ENCODE measurements at regions not wholly inside any gene's neighbourhood (a gene's known extent, or its start where the extent isn't known, plus 50 kb on each side); places are given as distances from the start of the nearest gene placed in this dataset.
A peak's percentile ranks its signal among the peaks of the same experiment; 100 is the strongest.
"Not testable (repeated sequence)": the region's sequence is repeated elsewhere in the genome, so short reads cannot be mapped to it uniquely, and the experiment has no call there.

DNA sequence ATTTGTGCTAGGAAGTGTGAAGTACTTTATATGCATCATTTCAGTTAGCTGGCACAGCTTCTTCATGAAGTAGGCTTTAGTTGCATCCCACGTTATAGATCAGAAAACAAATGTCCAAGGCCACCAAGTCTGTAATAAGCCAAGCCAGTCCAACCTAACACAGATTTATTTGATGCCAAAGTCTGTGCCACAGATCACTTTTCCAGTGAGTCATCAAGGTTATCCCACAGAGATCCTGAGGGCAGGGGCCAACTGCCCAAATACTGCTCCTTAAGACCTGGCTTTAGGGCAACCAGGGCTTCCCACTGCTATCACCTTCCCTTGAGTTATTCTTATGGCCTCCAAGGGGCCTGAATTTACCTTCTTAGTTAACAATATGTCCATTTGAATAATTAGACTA is 1340.4 kb downstream of the XPNPEP1 start:
- no peak for DNase-seq (ENCODE audit: low read depth, low spot score)
- in situ Hi-C loops (cut with HindIII; ENCODE audit: low pct_unique_long_range_greater_than_20kb, low sequenced_read_pairs) = no loop called here

- no peak for DNase-seq (ENCODE audit: low read depth, low spot score)
- in situ Hi-C loops (cut with HindIII; ENCODE audit: low pct_unique_long_range_greater_than_20kb, low sequenced_read_pairs) = no loop called here
Observed at GRCh38 chr10:108582387-108582786, 1340.9 kb downstream of the XPNPEP1 start.

DNA sequence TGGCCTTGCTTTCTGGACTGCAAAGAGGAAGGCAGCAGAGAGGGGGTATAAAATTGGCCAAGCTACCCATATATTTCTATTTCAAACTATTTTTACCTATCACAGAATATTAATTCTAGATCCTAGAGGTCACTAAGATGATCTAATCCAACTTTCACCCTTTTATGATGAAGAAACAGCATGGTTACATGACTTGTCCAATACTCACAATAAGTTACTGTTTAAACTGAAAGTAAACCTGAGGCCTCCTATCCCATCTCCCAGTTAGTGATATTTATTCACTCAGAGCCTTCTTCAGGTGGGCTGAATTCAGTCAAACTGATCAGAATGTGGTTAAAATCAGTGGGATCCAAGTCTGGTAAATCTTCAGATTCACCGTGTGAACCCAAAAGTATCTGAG is 1345.1 kb downstream of the XPNPEP1 start:
- in situ Hi-C loops (cut with HindIII; ENCODE audit: low pct_unique_long_range_greater_than_20kb, low sequenced_read_pairs) = no loop called here
- no peak for DNase-seq (ENCODE audit: low read depth, low spot score)

DNA sequence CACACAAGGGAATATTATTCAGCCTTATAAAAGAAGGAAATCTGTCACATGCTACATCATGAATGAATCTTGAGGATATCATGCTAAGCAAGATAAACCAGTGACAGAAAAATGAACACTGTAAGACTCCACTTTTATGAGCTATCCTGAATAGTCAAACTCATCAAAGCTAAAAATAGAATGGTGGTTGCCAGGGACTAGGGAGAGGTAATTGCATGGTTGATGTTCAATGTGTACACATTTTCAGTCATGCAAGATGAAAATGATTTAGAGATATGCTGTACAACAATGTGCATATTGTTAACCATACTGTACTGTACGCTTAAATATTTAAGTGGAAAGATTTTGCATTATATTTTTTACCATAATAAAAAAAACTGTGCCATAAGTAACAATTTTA is 1349.1 kb downstream of the XPNPEP1 start:
- in situ Hi-C loops (cut with HindIII; ENCODE audit: low pct_unique_long_range_greater_than_20kb, low sequenced_read_pairs) = no loop called here
- no peak for DNase-seq (ENCODE audit: low read depth, low spot score)

DNA sequence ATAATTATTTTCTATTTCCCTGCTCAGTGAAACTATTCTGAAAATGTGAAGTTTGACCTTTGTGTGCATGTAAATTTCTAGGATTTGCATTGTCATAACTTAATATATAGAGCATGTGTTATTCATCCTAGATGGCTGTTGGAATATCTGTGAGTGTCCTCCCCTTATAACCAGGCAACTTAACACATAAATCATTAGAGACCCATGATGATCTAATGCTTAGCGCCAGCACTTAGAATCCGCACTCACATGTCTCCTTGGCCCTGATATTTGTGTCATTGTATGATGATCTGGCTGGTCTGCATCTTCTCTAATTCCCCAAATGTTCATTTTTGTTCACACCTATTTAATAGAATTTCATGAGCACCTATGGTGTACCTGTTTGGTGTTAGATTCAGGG is 1354.5 kb downstream of the XPNPEP1 start:
- DNase-seq (ENCODE audit: low read depth, low spot score) = no peak
- in situ Hi-C loops (cut with HindIII; ENCODE audit: low pct_unique_long_range_greater_than_20kb, low sequenced_read_pairs) = no loop called here

DNA sequence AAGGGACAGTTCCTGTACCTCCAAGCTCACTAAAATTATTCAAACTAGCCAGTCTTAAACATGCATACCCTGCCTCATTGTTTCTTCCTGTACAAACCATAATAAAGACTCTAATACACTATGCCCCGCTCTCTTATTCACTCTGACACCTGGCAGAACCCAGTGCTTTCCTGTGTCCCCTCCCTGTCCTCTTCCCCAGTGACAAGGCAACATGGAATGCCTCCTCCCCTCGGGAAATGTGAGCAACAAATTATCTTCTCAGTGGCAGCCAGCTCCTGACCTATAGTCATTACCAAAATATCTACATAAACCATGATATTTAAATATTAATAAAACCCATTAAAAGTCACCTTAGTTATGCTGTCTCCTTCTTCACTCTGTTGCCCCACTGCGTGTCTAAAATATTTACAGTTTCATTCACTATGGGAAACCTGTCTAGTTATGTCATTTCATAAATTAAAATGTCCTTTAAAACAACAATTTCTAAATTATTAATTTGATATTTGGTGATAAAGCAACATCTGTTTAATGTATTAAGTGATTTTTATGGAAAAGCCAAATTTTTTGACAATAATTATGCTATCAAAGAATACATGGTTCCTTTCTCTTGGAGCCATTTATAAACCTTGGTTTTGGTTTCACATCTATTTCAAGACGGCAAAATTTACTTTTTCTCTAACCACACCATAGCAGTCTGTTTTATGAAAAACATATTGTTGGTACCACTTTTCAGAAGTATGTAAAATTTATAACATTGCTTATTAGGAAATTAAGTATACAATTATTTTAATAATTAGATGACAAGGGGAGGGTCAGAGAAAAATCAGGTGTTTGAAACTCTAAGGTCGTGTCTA is 1355.2 kb downstream of the XPNPEP1 start:
- in situ Hi-C loops (cut with HindIII; ENCODE audit: low pct_unique_long_range_greater_than_20kb, low sequenced_read_pairs) = no loop called here
- no peak for DNase-seq (ENCODE audit: low read depth, low spot score)

GRCh38 chr10:108566316-108567107 is 1356.8 kb downstream of the XPNPEP1 start:
- in situ Hi-C loops (cut with HindIII; ENCODE audit: low pct_unique_long_range_greater_than_20kb, low sequenced_read_pairs) = no loop called here
- no peak for DNase-seq (ENCODE audit: low read depth, low spot score)

- in situ Hi-C loops (cut with HindIII; ENCODE audit: low pct_unique_long_range_greater_than_20kb, low sequenced_read_pairs) = no loop called here
- no peak for DNase-seq (ENCODE audit: low read depth, low spot score)
Observed at GRCh38 chr10:108562105-108562504, 1361.2 kb downstream of the XPNPEP1 start.

GRCh38 chr10:108561649-108562048 is 1361.7 kb downstream of the XPNPEP1 start:
- DNase-seq (ENCODE audit: low read depth, low spot score) = no peak
- in situ Hi-C loops (cut with HindIII; ENCODE audit: low pct_unique_long_range_greater_than_20kb, low sequenced_read_pairs) = no loop called here

DNA sequence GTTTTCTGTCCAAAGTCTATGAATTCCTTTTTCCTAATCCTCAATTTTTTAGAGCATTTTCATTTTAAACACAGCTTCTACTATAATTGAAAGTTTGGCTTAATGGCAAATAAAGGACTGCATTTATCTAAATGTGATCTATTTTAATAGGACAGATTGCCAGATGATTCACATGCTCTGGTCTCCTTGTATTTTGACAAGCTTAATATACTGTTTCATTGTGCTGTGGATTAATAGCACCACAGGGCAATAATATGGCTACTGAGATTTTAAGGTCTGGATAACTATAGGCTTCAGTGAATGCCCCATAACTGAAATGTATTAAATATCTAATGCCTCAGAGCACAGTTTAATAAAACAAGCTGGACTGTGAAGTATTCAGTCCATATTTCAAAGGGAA is 1362.8 kb downstream of the XPNPEP1 start:
- in situ Hi-C loops (cut with HindIII; ENCODE audit: low pct_unique_long_range_greater_than_20kb, low sequenced_read_pairs) = no loop called here
- no peak for DNase-seq (ENCODE audit: low read depth, low spot score)

DNA sequence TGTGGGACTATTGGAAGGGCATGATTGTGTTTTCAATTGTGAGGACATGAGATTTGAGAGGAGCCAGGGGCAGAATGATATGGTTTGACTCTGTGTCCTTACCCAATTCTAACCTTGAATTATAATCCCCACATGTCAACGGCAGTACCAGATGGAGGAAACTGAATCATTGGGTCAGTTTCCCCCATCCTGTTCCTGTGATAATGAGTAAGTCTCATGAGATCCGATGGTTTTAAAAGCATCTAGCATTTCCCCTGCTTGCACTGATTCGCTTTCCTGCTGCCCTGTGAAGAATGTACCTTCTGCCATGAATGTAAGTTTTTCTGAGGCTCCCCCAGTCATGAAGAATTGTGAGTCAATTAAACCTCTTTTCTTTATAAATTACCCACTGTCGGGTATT is 1367.1 kb downstream of the XPNPEP1 start:
- no peak for DNase-seq (ENCODE audit: low read depth, low spot score)
- in situ Hi-C loops (cut with HindIII; ENCODE audit: low pct_unique_long_range_greater_than_20kb, low sequenced_read_pairs) = no loop called here

GRCh38 chr10:108545921-108546320 is 1377.4 kb downstream of the XPNPEP1 start:
- DNase-seq (ENCODE audit: low read depth, low spot score) = no peak
- in situ Hi-C loops (cut with HindIII; ENCODE audit: low pct_unique_long_range_greater_than_20kb, low sequenced_read_pairs) = no loop called here

DNA sequence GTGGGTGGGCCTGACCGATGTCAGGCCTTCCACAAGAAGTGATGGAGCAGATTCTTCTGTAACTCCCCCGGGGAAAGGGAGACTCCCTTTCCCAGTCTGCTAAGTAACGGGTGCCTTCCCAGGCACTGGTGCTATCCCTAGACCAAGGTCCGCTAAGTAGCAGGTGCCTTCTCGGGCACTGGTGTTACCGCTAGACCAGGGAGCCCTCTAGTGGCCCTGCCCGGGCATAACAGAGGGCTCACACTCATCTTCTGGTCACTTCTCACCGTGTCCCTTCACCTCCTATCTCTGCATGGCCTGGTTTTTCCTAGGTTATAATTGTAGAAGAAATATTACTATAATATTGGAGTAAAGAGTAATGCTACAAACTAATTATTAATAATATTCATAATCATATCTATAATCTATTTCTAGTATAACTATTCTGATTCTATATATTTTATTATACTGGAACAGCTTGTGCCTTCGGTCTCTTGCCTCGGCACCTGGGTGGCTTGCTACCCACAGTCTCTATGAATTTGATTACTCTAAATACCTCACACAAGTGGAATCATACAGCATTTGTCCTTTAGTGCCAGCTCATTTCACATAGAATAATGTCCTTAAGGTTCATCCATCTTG is 1378.7 kb downstream of the XPNPEP1 start:
- in situ Hi-C loops (cut with HindIII; ENCODE audit: low pct_unique_long_range_greater_than_20kb, low sequenced_read_pairs) = no loop called here
- DNase-seq (ENCODE audit: low read depth, low spot score) = peak; percentile 60

DNA sequence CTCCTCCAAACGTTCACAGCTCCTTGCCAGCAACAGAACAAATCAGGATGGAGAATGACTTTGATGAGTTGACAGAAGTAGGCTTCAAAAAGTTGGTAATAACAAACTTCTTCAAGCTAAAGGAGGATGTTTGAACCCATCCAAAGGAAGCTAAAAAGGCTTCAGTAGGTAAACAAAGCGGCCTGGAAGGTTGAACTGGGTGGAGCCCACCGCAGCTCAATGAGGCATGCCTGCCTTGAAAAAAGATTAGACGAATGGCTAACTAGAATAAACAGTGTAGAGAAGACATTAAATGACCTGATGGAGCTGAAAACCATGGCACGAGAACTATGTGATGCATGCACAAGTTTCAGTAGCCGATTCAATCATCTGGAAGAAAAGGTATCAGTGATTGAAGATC is 1369.0 kb upstream of the SORCS1 start:
- DNase-seq (ENCODE audit: low read depth, low spot score); in situ Hi-C loops (cut with HindIII; ENCODE audit: low pct_unique_long_range_greater_than_20kb, low sequenced_read_pairs): not testable (repeated sequence)

- no peak for DNase-seq (ENCODE audit: low read depth, low spot score)
Observed at GRCh38 chr10:108523016-108523800, 1358.7 kb upstream of the SORCS1 start.

GRCh38 chr10:108521827-108522492 is 1357.5 kb upstream of the SORCS1 start:
- DNase-seq (ENCODE audit: low read depth, low spot score) = no peak
- in situ Hi-C loops (cut with HindIII; ENCODE audit: low pct_unique_long_range_greater_than_20kb, low sequenced_read_pairs) = no loop called here

More at GRCh38 chr10:108523016-108523800, 1358.7 kb upstream of the SORCS1 start:
- in situ Hi-C loops (cut with HindIII; ENCODE audit: low pct_unique_long_range_greater_than_20kb, low sequenced_read_pairs) = no loop called here

DNA sequence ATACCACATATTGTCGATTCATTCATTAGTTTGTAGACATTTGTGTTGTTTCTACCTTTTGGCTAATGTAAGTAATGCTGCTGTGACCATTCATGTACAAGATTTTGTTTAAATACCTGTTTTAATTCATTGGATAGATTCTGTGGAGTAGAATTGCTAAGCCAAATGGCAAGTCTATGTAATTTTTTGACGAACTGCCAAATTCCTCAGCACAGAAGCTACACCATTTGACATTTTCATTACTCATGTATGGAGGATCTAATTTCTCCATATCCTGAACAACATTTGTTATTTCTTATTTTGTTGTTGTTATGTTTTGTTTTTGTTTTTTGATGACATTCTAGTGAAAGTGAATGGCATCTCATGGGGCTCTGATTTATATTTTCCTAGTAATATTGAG is 1351.3 kb upstream of the SORCS1 start:
- no peak for DNase-seq (ENCODE audit: low read depth, low spot score)
- in situ Hi-C loops (cut with HindIII; ENCODE audit: low pct_unique_long_range_greater_than_20kb, low sequenced_read_pairs) = no loop called here
